OCI-LY1 (cell line): ENCODE measurements at regions not wholly inside any gene's neighbourhood (a gene's known extent, or its start where the extent isn't known, plus 50 kb on each side); places are given as distances from the start of the nearest gene placed in this dataset.

Experiments used
- H2AFZ ChIP-seq: fragments of 200-600 bp; sonication (generic), shearing (Covaris generic); 2 replicates; pipeline ENCODE4 v1.6.0; 2014; ENCODE audit warnings: antibody characterized with exemption, mild to moderate bottlenecking, low read length
- H3F3A ChIP-seq: fragments of 200-600 bp; sonication (generic), shearing (Covaris generic); 2 replicates; pipeline ENCODE4 v1.6.0; 2014; ENCODE audit warnings: mild to moderate bottlenecking, antibody characterized with exemption, low read length, moderate library complexity; ENCODE audit not compliant: insufficient read depth
- H3K27ac ChIP-seq: fragments of 200-600 bp; sonication (generic); 2 replicates; pipeline ENCODE4 v1.5.1; 2014; ENCODE audit warnings: low read length, mixed run types, mild to moderate bottlenecking, low read depth; ENCODE audit not compliant: poor library complexity, severe bottlenecking
- H3K27me3 ChIP-seq: fragments of 200-600 bp; sonication (generic); 2 replicates; pipeline ENCODE4 v1.6.0; 2014; ENCODE audit warnings: antibody characterized with exemption, mild to moderate bottlenecking, low read length, moderate library complexity; ENCODE audit not compliant: insufficient read depth
- H3K36me3 ChIP-seq: fragments of 200-600 bp; sonication (generic); 2 replicates; pipeline ENCODE4 v1.6.1; 2014; ENCODE audit warnings: mild to moderate bottlenecking, antibody characterized with exemption, low read length, moderate library complexity, mixed read lengths; ENCODE audit not compliant: insufficient read depth
- H3K4me1 ChIP-seq: fragments of 200-600 bp; sonication (generic); 2 replicates; pipeline ENCODE4 v1.5.1; 2014; ENCODE audit warnings: mild to moderate bottlenecking, low read length, moderate library complexity; ENCODE audit not compliant: insufficient read depth, severe bottlenecking
- H3K4me2 ChIP-seq: fragments of 200-600 bp; sonication (generic), shearing (Covaris generic); 2 replicates; pipeline ENCODE4 v1.6.1; 2014; ENCODE audit warnings: low read length
- H3K4me3 ChIP-seq: fragments of 200-600 bp; sonication (generic); 2 replicates; pipeline ENCODE4 v1.5.1; 2014; ENCODE audit warnings: low read length, low read depth, mild to moderate bottlenecking, mixed read lengths; ENCODE audit not compliant: poor library complexity, severe bottlenecking
- H3K79me2 ChIP-seq: fragments of 200-600 bp; shearing (Covaris generic); 2 replicates; pipeline ENCODE4 v1.6.1; 2016; ENCODE audit warnings: mixed run types, low read length, mixed read lengths; ENCODE audit not compliant: insufficient read depth
- H3K9ac ChIP-seq: fragments of 200-600 bp; sonication (generic), shearing (Covaris generic); 2 replicates; pipeline ENCODE4 v1.6.1; 2014; ENCODE audit warnings: mild to moderate bottlenecking, low read length, mixed read lengths
- H3K9me2 ChIP-seq: fragments of 200-600 bp; sonication (generic), shearing (Covaris generic); 2 replicates; pipeline ENCODE4 v1.6.1; 2014; ENCODE audit warnings: low read depth, mild to moderate bottlenecking, low read length, mixed read lengths
- H3K9me3 ChIP-seq: fragments of 200-600 bp; shearing (Covaris generic); 2 replicates; pipeline ENCODE4 v1.6.1; 2014; ENCODE audit warnings: low read length, mixed read lengths
- H4K20me1 ChIP-seq: fragments of 200-600 bp; sonication (generic), shearing (Covaris generic); 2 replicates; pipeline ENCODE4 v1.6.0; 2016; ENCODE audit warnings: mild to moderate bottlenecking, low read length; ENCODE audit not compliant: insufficient read depth
- CTCF ChIP-seq: fragments of 200-600 bp; sonication (generic), shearing (Covaris generic); IDR thresholded peaks from 2 replicates; pipeline ENCODE4 v1.5.1; 2017; ENCODE audit warnings: mild to moderate bottlenecking, antibody characterized with exemption, low read length, moderate library complexity, mixed read lengths
- EZH2 ChIP-seq: fragments of 200-600 bp; sonication (generic), shearing (Covaris generic); IDR thresholded peaks from 2 replicates; pipeline ENCODE4 v1.8.0; 2017; ENCODE audit warnings: borderline replicate concordance, mixed run types, mild to moderate bottlenecking, antibody characterized with exemption, low read length, moderate library complexity, mixed read lengths

GRCh38 chr9:87223392-87224246 lies 274.0 kb upstream of the DAPK1 start:
- Histone ChIP-seq H3K9me3 (no peaks in the 10 kb centered on the region), H3K36me3 (no peaks in the 10 kb centered on the region), H3K9me2 (no peaks in the 10 kb centered on the region), H4K20me1 (no peaks in the 10 kb centered on the region), H3K27ac (no peak overlapping the region), H3K4me1 (no peaks in the 10 kb centered on the region), H3K4me2 (no peak overlapping the region), H3K4me3 (no peak overlapping the region), H3K27me3 (no peaks in the 10 kb centered on the region), H3K9ac (no peak overlapping the region), H3F3A (no peaks in the 10 kb centered on the region), H2AFZ (no peak overlapping the region), H3K79me2 (no peaks in the 10 kb centered on the region)
- TF ChIP-seq CTCF: no peak
- TF ChIP-seq EZH2: no peak

GRCh38 chr9:87226896-87227295 lies 270.8 kb upstream of the DAPK1 start:
- Histone ChIP-seq H3K27me3 (no peaks in the 10 kb centered on the region), H3F3A (no peaks in the 10 kb centered on the region), H3K4me1 (no peaks in the 10 kb centered on the region), H3K36me3 (no peaks in the 10 kb centered on the region), H3K79me2 (no peaks in the 10 kb centered on the region), H2AFZ (no peak overlapping the region), H3K9me2 (no peaks in the 10 kb centered on the region), H3K4me3 (no peak overlapping the region), H3K4me2 (no peak overlapping the region), H3K9ac (no peak overlapping the region), H3K27ac (no peak overlapping the region), H3K9me3 (no peaks in the 10 kb centered on the region), H4K20me1 (no peaks in the 10 kb centered on the region)
- no peak for TF ChIP-seq CTCF
- TF ChIP-seq EZH2: no peak

GRCh38 chr9:87227456-87227855 lies 270.2 kb upstream of the DAPK1 start:
- H3K27ac ChIP-seq: no peak overlapping the region
- no peaks in the 10 kb centered on the region for H3K36me3 ChIP-seq
- no peaks in the 10 kb centered on the region for H3K9me2 ChIP-seq
- no peak overlapping the region for H3K4me3 ChIP-seq
- no peaks in the 10 kb centered on the region for H3K79me2 ChIP-seq
- no peak overlapping the region for H2AFZ ChIP-seq
- TF ChIP-seq CTCF: no peak
- no peak for TF ChIP-seq EZH2
- H3F3A ChIP-seq: no peaks in the 10 kb centered on the region
- H3K27me3 ChIP-seq: no peaks in the 10 kb centered on the region
- no peak overlapping the region for H3K9ac ChIP-seq
- H3K9me3 ChIP-seq: no peaks in the 10 kb centered on the region
- H3K4me1 ChIP-seq: no peaks in the 10 kb centered on the region
- H4K20me1 ChIP-seq: no peaks in the 10 kb centered on the region
- no peak overlapping the region for H3K4me2 ChIP-seq
